A549 (cell line): ENCODE measurements at regions not wholly inside any gene's neighbourhood (a gene's known extent, or its start where the extent isn't known, plus 50 kb on each side); places are given as distances from the start of the nearest gene placed in this dataset.

Source experiments
- CBX8 ChIP-seq: fragments of 200-600 bp; sonication (generic); IDR thresholded peaks from 2 replicates; pipeline ENCODE4 v1.6.1; 2016
- CTCF ChIP-seq: fragments of >200 bp; sonication (Bioruptor Twin); formaldehyde crosslinking; IDR thresholded peaks from 3 replicates; pipeline ENCODE4 v1.5.1; 2016
- EP300 ChIP-seq, 2 experiments: fragments of >200 bp; sonication (Bioruptor Twin); formaldehyde crosslinking; IDR thresholded peaks; 2 replicates in 1 of 2; 3 replicates in 1 of 2; pipeline ENCODE4 v1.6.1; 2016 to 2017
- HDAC2 ChIP-seq: fragments of 200-600 bp; sonication (generic); IDR thresholded peaks from 2 replicates; pipeline ENCODE4 v1.6.1; 2016
- JUNB ChIP-seq: fragments of >200 bp; sonication (Bioruptor Twin); formaldehyde crosslinking; IDR thresholded peaks from 2 replicates; pipeline ENCODE4 v1.6.1; 2016
- KDM1A ChIP-seq: fragments of 200-600 bp; sonication (generic); IDR thresholded peaks from 2 replicates; pipeline ENCODE4 v1.6.1; 2016; ENCODE audit warnings: low read depth, mild to moderate bottlenecking
- MAZ ChIP-seq: fragments of 150-350 bp; IDR thresholded peaks from 2 replicates; pipeline ENCODE4 v1.6.1; 2014; ENCODE audit warnings: antibody characterized with exemption, low read depth, low read length, borderline replicate concordance
- POLR2A ChIP-seq: IDR thresholded peaks from 2 replicates; pipeline ENCODE4 v1.6.1; 2012; ENCODE audit warnings: mild to moderate bottlenecking, low read length
- RCOR1 ChIP-seq: fragments of 150-350 bp; IDR thresholded peaks from 2 replicates; pipeline ENCODE4 v1.6.1; 2014; ENCODE audit warnings: antibody characterized with exemption, low read length, low read depth
- REST ChIP-seq: fragments of 200-600 bp; sonication (generic); IDR thresholded peaks from 2 replicates; pipeline ENCODE4 v1.6.1; 2016; ENCODE audit warnings: antibody characterized with exemption, mild to moderate bottlenecking, moderate library complexity
- TP53 ChIP-seq: fragments of 250-450 bp; sonication (Bioruptor Pico); IDR thresholded peaks from 2 replicates; pipeline ENCODE4 v1.5.0; 2021; ENCODE audit warnings: mild to moderate bottlenecking, moderate library complexity
- TF ChIP-seq, protein P1 (sequence below): fragments of 250-450 bp; sonication (Bioruptor Pico); IDR thresholded peaks from 2 replicates; pipeline ENCODE4 v1.5.0; 2020; ENCODE audit warnings: low read depth, mild to moderate bottlenecking, moderate library complexity
- TF ChIP-seq, protein P2 (sequence below): IDR thresholded peaks from 2 replicates; pipeline ENCODE4 v1.6.1; 2012
- TF ChIP-seq, protein P3 (sequence below): fragments of 450-650 bp; IDR thresholded peaks from 2 replicates; pipeline ENCODE4 v1.6.1; 2014; ENCODE audit warnings: antibody characterized with exemption

- no peak for TF ChIP-seq CTCF
- TF ChIP-seq MAZ: no peak
- no peak for TF ChIP-seq POLR2A
- no peak for TF ChIP-seq KDM1A
- no peak for TF ChIP-seq EP300 (IDR thresholded peaks at IDR 0.05)
- TF ChIP-seq JUNB: no peak
- TF ChIP-seq, protein P1, sequence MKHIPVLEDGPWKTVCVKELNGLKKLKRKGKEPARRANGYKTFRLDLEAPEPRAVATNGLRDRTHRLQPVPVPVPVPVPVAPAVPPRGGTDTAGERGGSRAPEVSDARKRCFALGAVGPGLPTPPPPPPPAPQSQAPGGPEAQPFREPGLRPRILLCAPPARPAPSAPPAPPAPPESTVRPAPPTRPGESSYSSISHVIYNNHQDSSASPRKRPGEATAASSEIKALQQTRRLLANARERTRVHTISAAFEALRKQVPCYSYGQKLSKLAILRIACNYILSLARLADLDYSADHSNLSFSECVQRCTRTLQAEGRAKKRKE (CRISPR knock-in tag): no peak
- TF ChIP-seq RCOR1: no peak
- TF ChIP-seq, protein P2, sequence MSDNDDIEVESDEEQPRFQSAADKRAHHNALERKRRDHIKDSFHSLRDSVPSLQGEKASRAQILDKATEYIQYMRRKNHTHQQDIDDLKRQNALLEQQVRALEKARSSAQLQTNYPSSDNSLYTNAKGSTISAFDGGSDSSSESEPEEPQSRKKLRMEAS: no peak
- no peak for TF ChIP-seq HDAC2
- no peak for TF ChIP-seq REST
- no peak for TF ChIP-seq CBX8
- no peak for TF ChIP-seq TP53 (CRISPR knock-in tag)
- TF ChIP-seq, protein P3, sequence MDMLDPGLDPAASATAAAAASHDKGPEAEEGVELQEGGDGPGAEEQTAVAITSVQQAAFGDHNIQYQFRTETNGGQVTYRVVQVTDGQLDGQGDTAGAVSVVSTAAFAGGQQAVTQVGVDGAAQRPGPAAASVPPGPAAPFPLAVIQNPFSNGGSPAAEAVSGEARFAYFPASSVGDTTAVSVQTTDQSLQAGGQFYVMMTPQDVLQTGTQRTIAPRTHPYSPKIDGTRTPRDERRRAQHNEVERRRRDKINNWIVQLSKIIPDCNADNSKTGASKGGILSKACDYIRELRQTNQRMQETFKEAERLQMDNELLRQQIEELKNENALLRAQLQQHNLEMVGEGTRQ: no peak
Measured at GRCh38 chr1:148292915-148293314, 140.8 kb upstream of the NBPF11 start.
